ENCODE measurements at regions not wholly inside any gene's neighbourhood (a gene's known extent, or its start where the extent isn't known, plus 50 kb on each side); places are given as distances from the start of the nearest gene placed in this dataset.
"Not testable (repeated sequence)": the region's sequence is repeated elsewhere in the genome, so short reads cannot be mapped to it uniquely, and the experiment has no call there.

GRCh38 chr3:177359593-177360357, 162.5 kb upstream of the TBL1XR1 start:
- peak; percentile 94 for DNase-seq

GRCh38 chr3:177361081-177361938, 164.0 kb upstream of the TBL1XR1 start:
- DNase-seq = no peak

- DNase-seq = no peak
These were observed 165.3 kb upstream of the TBL1XR1 start for GRCh38 chr3:177362626-177363025.

GRCh38 chr3:177364236-177364635, 167.0 kb upstream of the TBL1XR1 start:
- DNase-seq = no peak

- not testable (repeated sequence) for DNase-seq
These were observed 168.0 kb upstream of the TBL1XR1 start for GRCh38 chr3:177365294-177365693.

GRCh38 chr3:177367788-177368187, 170.5 kb upstream of the TBL1XR1 start:
- DNase-seq = no peak

GRCh38 chr3:177370246-177370822, 173.1 kb upstream of the TBL1XR1 start:
- DNase-seq = no peak

GRCh38 chr3:177371146-177371545, 173.9 kb upstream of the TBL1XR1 start:
- no peak for DNase-seq

- no peak for DNase-seq
These were observed 174.6 kb upstream of the TBL1XR1 start for GRCh38 chr3:177371888-177372287.

GRCh38 chr3:177374323-177374722, 177.0 kb upstream of the TBL1XR1 start:
- DNase-seq = no peak

- DNase-seq = no peak
These were observed 178.0 kb upstream of the TBL1XR1 start for GRCh38 chr3:177375316-177375715.

GRCh38 chr3:177377166-177377565, 179.9 kb upstream of the TBL1XR1 start:
- DNase-seq = no peak

GRCh38 chr3:177378168-177378567, 180.9 kb upstream of the TBL1XR1 start:
- no peak for DNase-seq

- DNase-seq = no peak
These were observed 181.8 kb upstream of the TBL1XR1 start for GRCh38 chr3:177379045-177379444.

- DNase-seq = no peak
These were observed 183.8 kb upstream of the TBL1XR1 start for GRCh38 chr3:177381070-177381469.

- DNase-seq = no peak
These were observed 185.7 kb upstream of the TBL1XR1 start for GRCh38 chr3:177382944-177383343.

GRCh38 chr3:177385186-177385585, 187.9 kb upstream of the TBL1XR1 start:
- no peak for DNase-seq

- no peak for DNase-seq
These were observed 188.6 kb upstream of the TBL1XR1 start for GRCh38 chr3:177385831-177386301.

GRCh38 chr3:177388209-177388608, 190.9 kb upstream of the TBL1XR1 start:
- no peak for DNase-seq

GRCh38 chr3:177394231-177395024, 197.1 kb upstream of the TBL1XR1 start:
- not testable (repeated sequence) for DNase-seq

GRCh38 chr3:177396733-177397132, 199.5 kb upstream of the TBL1XR1 start:
- DNase-seq = no peak

GRCh38 chr3:177401375-177401774, 204.1 kb upstream of the TBL1XR1 start:
- no peak for DNase-seq

- no peak for DNase-seq
These were observed 205.3 kb upstream of the TBL1XR1 start for GRCh38 chr3:177402533-177402932.
